ENCODE measurements at regions not wholly inside any gene's neighbourhood (a gene's known extent, or its start where the extent isn't known, plus 50 kb on each side); places are given as distances from the start of the nearest gene placed in this dataset.

GRCh38 chr2:150129921-150130575 is 357.4 kb downstream of the RND3 start:
- TF ChIP-seq EZH2 (IDR thresholded peaks at IDR 0.05; ENCODE audit: insufficient read depth, poor library complexity, severe bottlenecking) (no peak), EZH2phosphoT487 (IDR thresholded peaks at IDR 0.05; ENCODE audit: insufficient read depth, low read depth) (no peak)
- peaks cover 52% of the 10 kb centered on the region for H3K4me1 ChIP-seq (ENCODE audit: insufficient read depth)
- no peak overlapping the region for H3K27ac ChIP-seq
- no peak overlapping the region for H3K4me3 ChIP-seq
- no peak overlapping the region for H3K4me2 ChIP-seq (ENCODE audit: unreplicated experiment)
- H3F3A ChIP-seq (ENCODE audit: insufficient read depth) = peaks cover 35% of the 10 kb centered on the region
- H3K27me3 ChIP-seq (replicated peaks; ENCODE audit: insufficient read depth) = no peaks in the 10 kb centered on the region
- no peak overlapping the region for H3K9ac ChIP-seq
- no peak overlapping the region for H2AFZ ChIP-seq
- no peaks in the 10 kb centered on the region for H3K36me3 ChIP-seq (ENCODE audit: low read depth)
- H4K20me1 ChIP-seq (ENCODE audit: insufficient read depth) = no peaks in the 10 kb centered on the region
- H3K9me2 ChIP-seq (ENCODE audit: insufficient read depth) = no peaks in the 10 kb centered on the region
- WGBS, 2 experiments (ENCODE audit: low coverage in 1 of 2, low lambda C conversion rate in 2 of 2, missing lambda C conversion rate in 2 of 2) = 92 to 93% methylated on average over 5 of the region's 5 CpGs
- no peaks in the 10 kb centered on the region for H3K79me2 ChIP-seq (ENCODE audit: insufficient read depth)
- no peak for DNase-seq
- no peaks in the 10 kb centered on the region for H3K9me3 ChIP-seq (ENCODE audit: low read depth)
- in situ Hi-C loops (cut with MboI) = no loop called here

DNA sequence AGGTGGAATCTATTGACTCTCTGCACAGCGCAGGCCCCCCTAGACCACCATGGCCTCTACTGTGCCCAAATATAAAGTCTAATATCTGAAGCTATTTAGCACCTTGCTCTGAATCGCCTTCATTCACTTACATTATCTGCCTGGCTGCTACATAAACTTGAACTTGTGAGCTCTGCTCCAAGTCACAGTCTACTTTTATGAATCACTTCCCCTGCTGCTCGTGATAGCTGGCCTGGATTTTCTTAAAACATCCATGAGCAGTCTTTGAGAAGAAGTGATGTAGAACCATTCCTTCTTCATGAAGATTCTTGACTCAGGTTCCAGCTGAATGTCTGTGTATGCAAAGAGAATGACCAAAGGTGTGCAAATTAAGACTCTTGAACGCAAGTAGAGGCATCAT is 359.5 kb downstream of the RND3 start:
- Histone ChIP-seq H3K36me3 (ENCODE audit: low read depth) (no peaks in the 10 kb centered on the region), H4K20me1 (ENCODE audit: insufficient read depth) (no peaks in the 10 kb centered on the region), H3K9me3 (ENCODE audit: low read depth) (no peaks in the 10 kb centered on the region), H3K27ac (peak overlapping the region; percentile 40), H3K4me1 (ENCODE audit: insufficient read depth) (peaks cover 45% of the 10 kb centered on the region), H3K79me2 (ENCODE audit: insufficient read depth) (no peaks in the 10 kb centered on the region), H3K27me3 (replicated peaks; ENCODE audit: insufficient read depth) (no peaks in the 10 kb centered on the region), H2AFZ (no peak overlapping the region), H3K9ac (no peak overlapping the region), H3F3A (ENCODE audit: insufficient read depth) (peaks cover 34% of the 10 kb centered on the region), H3K9me2 (ENCODE audit: insufficient read depth) (no peaks in the 10 kb centered on the region), H3K4me3 (no peak overlapping the region), H3K4me2 (ENCODE audit: unreplicated experiment) (peak overlapping the region; percentile 5)
- in situ Hi-C loops (cut with MboI) = no loop called here
- 56 to 59% methylated on average over 4 of the region's 4 CpGs for WGBS, 2 experiments (ENCODE audit: low coverage in 1 of 2, low lambda C conversion rate in 2 of 2, missing lambda C conversion rate in 2 of 2)
- no peak for TF ChIP-seq EZH2 (IDR thresholded peaks at IDR 0.05; ENCODE audit: insufficient read depth, poor library complexity, severe bottlenecking)
- no peak for TF ChIP-seq EZH2phosphoT487 (IDR thresholded peaks at IDR 0.05; ENCODE audit: insufficient read depth, low read depth)
- peak; percentile 83 for DNase-seq

- in situ Hi-C loops (cut with MboI) = no loop called here
- Histone ChIP-seq H3K9me3 (ENCODE audit: low read depth) (no peaks in the 10 kb centered on the region), H3K9ac (no peak overlapping the region), H3F3A (ENCODE audit: insufficient read depth) (peaks cover 34% of the 10 kb centered on the region), H3K36me3 (ENCODE audit: low read depth) (no peaks in the 10 kb centered on the region), H2AFZ (no peak overlapping the region), H4K20me1 (ENCODE audit: insufficient read depth) (no peaks in the 10 kb centered on the region), H3K4me3 (no peak overlapping the region), H3K9me2 (ENCODE audit: insufficient read depth) (no peaks in the 10 kb centered on the region), H3K79me2 (ENCODE audit: insufficient read depth) (no peaks in the 10 kb centered on the region), H3K4me1 (ENCODE audit: insufficient read depth) (peaks cover 50% of the 10 kb centered on the region), H3K27me3 (replicated peaks; ENCODE audit: insufficient read depth) (no peaks in the 10 kb centered on the region), H3K4me2 (ENCODE audit: unreplicated experiment) (peak overlapping the region; percentile 5), H3K27ac (peak overlapping the region; percentile 40; the same call in 1 of the 2 replicates)
- peak; percentile 21 for DNase-seq
- WGBS, 2 experiments (ENCODE audit: low coverage in 1 of 2, low lambda C conversion rate in 2 of 2, missing lambda C conversion rate in 2 of 2) = 83 to 93% methylated on average over 6 of the region's 6 CpGs
- no peak for TF ChIP-seq EZH2phosphoT487 (IDR thresholded peaks at IDR 0.05; ENCODE audit: insufficient read depth, low read depth)
- TF ChIP-seq EZH2 (IDR thresholded peaks at IDR 0.05; ENCODE audit: insufficient read depth, poor library complexity, severe bottlenecking) = no peak
Observed at GRCh38 chr2:150127346-150127990, 360.0 kb downstream of the RND3 start.

GRCh38 chr2:150126839-150127238 is 360.6 kb downstream of the RND3 start:
- in situ Hi-C loops (cut with MboI) = no loop called here
- DNase-seq = no peak
- no peak overlapping the region for H2AFZ ChIP-seq
- no peaks in the 10 kb centered on the region for H3K27me3 ChIP-seq (replicated peaks; ENCODE audit: insufficient read depth)
- no peaks in the 10 kb centered on the region for H3K79me2 ChIP-seq (ENCODE audit: insufficient read depth)
- no peak overlapping the region for H3K4me3 ChIP-seq
- no peaks in the 10 kb centered on the region for H3K9me2 ChIP-seq (ENCODE audit: insufficient read depth)
- WGBS, 2 experiments (ENCODE audit: low coverage in 1 of 2, low lambda C conversion rate in 2 of 2, missing lambda C conversion rate in 2 of 2) = 95 to 100% methylated on average over 2 of the region's 2 CpGs
- no peak overlapping the region for H3K4me2 ChIP-seq (ENCODE audit: unreplicated experiment)
- no peaks in the 10 kb centered on the region for H3K9me3 ChIP-seq (ENCODE audit: low read depth)
- H3K27ac ChIP-seq = no peak overlapping the region
- H4K20me1 ChIP-seq (ENCODE audit: insufficient read depth) = no peaks in the 10 kb centered on the region
- H3F3A ChIP-seq (ENCODE audit: insufficient read depth) = peaks cover 34% of the 10 kb centered on the region
- no peak overlapping the region for H3K9ac ChIP-seq
- peaks cover 52% of the 10 kb centered on the region for H3K4me1 ChIP-seq (ENCODE audit: insufficient read depth)
- H3K36me3 ChIP-seq (ENCODE audit: low read depth) = no peaks in the 10 kb centered on the region
- TF ChIP-seq EZH2phosphoT487 (IDR thresholded peaks at IDR 0.05; ENCODE audit: insufficient read depth, low read depth) (no peak), EZH2 (IDR thresholded peaks at IDR 0.05; ENCODE audit: insufficient read depth, poor library complexity, severe bottlenecking) (no peak)
